ENCODE measurements at regions not wholly inside any gene's neighbourhood (a gene's known extent, or its start where the extent isn't known, plus 50 kb on each side); places are given as distances from the start of the nearest gene placed in this dataset.
"Not testable (repeated sequence)": the region's sequence is repeated elsewhere in the genome, so short reads cannot be mapped to it uniquely, and the experiment has no call there.

DNA sequence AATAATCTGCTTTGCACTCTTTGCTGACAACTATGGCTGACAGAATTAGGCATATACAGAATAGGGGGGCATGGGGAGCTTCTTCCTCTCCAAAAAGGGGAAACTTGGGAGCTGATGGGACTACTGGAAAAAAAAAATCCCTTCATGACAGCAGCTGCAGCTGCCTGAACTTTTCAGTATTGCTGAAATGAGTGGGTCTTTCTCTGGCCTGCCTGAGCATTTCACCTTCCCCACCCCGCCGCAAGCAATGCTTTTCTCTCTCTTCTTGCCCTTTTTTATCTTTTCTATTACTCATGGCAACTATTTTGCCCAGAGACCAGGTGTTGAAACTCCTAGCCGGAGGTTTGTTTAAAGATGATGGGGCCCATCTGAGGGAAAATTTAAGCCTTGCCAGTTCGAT, 244.9 kb downstream of the SEMA3D start:
- CTCF ChIA-PET, result no interaction called here
- intact Hi-C loops (cut with DNase I, micrococcal nuclease), result no loop called here
- Mint-ChIP-seq H3K27me3 (no peaks in the 10 kb centered on the region), H3K4me3 (no peak overlapping the region), H3K9me3 (ENCODE audit: low read depth) (no peaks in the 10 kb centered on the region), H3K4me1 (no peaks in the 10 kb centered on the region), H3K36me3 (ENCODE audit: low read depth) (no peaks in the 10 kb centered on the region), H3K27ac (no peak overlapping the region)
- ATAC-seq (no peak), DNase-seq (no peak)
- POLR2A ChIA-PET, result no interaction called here

DNA sequence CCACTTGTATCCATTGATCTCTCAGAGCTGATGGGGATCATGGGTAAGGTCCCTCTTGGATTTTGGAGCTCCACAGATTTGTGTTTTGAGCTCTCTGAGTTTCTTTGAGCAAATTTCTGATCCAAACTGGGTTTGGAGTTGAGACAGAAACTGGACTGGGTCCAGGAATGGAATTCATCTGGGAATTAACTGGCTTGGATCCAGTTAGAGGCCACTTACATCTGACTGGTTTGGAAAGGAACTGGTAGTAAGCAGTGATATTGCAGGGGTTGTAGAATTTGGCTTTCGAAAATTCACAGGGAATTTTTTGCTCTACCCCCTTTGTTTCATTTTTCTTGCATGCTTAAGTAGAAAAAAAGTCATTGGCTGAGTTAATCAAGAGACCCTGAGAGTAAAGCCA, 245.6 kb downstream of the SEMA3D start:
- H3K4me3 Mint-ChIP-seq, result no peak overlapping the region
- no peaks in the 10 kb centered on the region for H3K36me3 Mint-ChIP-seq (ENCODE audit: low read depth)
- no peaks in the 10 kb centered on the region for H3K4me1 Mint-ChIP-seq
- H3K27ac Mint-ChIP-seq, result no peak overlapping the region
- ATAC-seq, result no peak
- H3K9me3 Mint-ChIP-seq (ENCODE audit: low read depth), result no peaks in the 10 kb centered on the region
- intact Hi-C loops (cut with DNase I, micrococcal nuclease), result no loop called here
- POLR2A ChIA-PET, result interaction anchor here (0.5 to 0.6 kb wide), 2 partner anchors 489 to 1133 kb away, joined by 3 to 4 read pairs; no protein-coding TSS in a partner anchor
- CTCF ChIA-PET, result no interaction called here
- no peaks in the 10 kb centered on the region for H3K27me3 Mint-ChIP-seq
- no peak for DNase-seq

DNA sequence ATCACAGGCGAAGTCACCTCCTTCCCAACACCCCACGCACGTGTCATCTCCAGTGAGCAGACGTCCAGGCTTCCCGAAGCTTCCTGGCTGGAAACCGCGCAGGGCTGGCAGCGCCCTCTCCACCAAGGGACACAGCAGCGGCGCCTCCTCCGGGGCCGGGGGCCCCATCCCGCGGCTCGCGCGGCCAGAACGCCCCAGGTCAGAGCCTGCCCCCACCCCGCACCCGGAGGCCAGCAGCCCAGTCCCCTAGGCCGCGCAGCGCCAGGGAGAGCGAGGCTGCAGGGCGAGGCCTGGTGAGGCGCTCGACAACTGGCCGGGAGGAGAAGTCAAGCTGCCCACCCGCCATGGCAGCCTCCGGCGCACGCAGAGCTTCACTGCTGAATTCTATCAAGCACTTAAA, 247.0 kb downstream of the SEMA3D start:
- no peaks in the 10 kb centered on the region for H3K9me3 Mint-ChIP-seq (ENCODE audit: low read depth)
- CTCF ChIA-PET, result no interaction called here
- H3K36me3 Mint-ChIP-seq (ENCODE audit: low read depth), result no peaks in the 10 kb centered on the region
- ATAC-seq (no peak), DNase-seq (no peak)
- no peaks in the 10 kb centered on the region for H3K4me1 Mint-ChIP-seq
- H3K27ac Mint-ChIP-seq, result no peak overlapping the region
- no peak overlapping the region for H3K4me3 Mint-ChIP-seq
- no peaks in the 10 kb centered on the region for H3K27me3 Mint-ChIP-seq
- POLR2A ChIA-PET, result no interaction called here
- intact Hi-C loops (cut with DNase I, micrococcal nuclease), result loop anchor here in 1 of 2 experiments (10.0 kb wide), 1 partner anchor 55 kb away; no protein-coding TSS in a partner anchor

- DNase-seq (no peak), ATAC-seq (no peak)
- CTCF ChIA-PET, result no interaction called here
- no peak overlapping the region for H3K27ac Mint-ChIP-seq
- H3K36me3 Mint-ChIP-seq (ENCODE audit: low read depth), result no peaks in the 10 kb centered on the region
- no peaks in the 10 kb centered on the region for H3K27me3 Mint-ChIP-seq
- no peaks in the 10 kb centered on the region for H3K9me3 Mint-ChIP-seq (ENCODE audit: low read depth)
- POLR2A ChIA-PET, result no interaction called here
- no peaks in the 10 kb centered on the region for H3K4me1 Mint-ChIP-seq
- H3K4me3 Mint-ChIP-seq, result no peak overlapping the region
- intact Hi-C loops (cut with DNase I, micrococcal nuclease), result loop anchor here in 1 of 2 experiments (10.0 kb wide), 1 partner anchor 55 kb away; no protein-coding TSS in a partner anchor
Observed at GRCh38 chr7:84939442-84939841, 247.4 kb downstream of the SEMA3D start.

- H3K27ac Mint-ChIP-seq, result no peak overlapping the region
- no peak for ATAC-seq
Observed at GRCh38 chr7:84924353-84924752, 262.5 kb downstream of the SEMA3D start.

DNA sequence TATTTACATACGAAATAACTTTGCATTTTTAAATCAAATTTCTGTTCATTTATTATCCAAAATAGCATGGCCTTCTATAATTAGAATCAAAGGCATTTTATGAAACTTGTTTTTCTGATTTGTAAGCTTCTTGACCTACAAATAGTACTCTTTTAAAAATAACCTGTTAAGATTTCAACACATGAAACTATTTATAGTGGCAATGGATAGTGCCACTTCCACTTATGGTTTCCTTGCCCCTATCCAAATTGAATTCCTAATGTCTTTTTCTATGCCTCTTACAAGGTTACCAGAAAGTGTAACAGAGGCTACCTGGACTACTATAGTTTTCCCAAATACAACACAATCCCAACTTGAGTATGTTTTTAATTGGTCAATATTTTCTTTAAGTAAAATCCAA, 263.5 kb downstream of the SEMA3D start:
- intact Hi-C loops (cut with DNase I, micrococcal nuclease), result no loop called here
- H3K9me3 Mint-ChIP-seq (ENCODE audit: low read depth), result peaks cover 7% of the 10 kb centered on the region
- ATAC-seq (no peak), DNase-seq (no peak)
- ChIA-PET POLR2A (no interaction called here), CTCF (no interaction called here)
- H3K27me3 Mint-ChIP-seq, result no peaks in the 10 kb centered on the region
- H3K36me3 Mint-ChIP-seq (ENCODE audit: low read depth), result no peaks in the 10 kb centered on the region
- no peak overlapping the region for H3K27ac Mint-ChIP-seq
- H3K4me1 Mint-ChIP-seq, result no peaks in the 10 kb centered on the region
- H3K4me3 Mint-ChIP-seq, result no peak overlapping the region

More at GRCh38 chr7:84924353-84924752, 262.5 kb downstream of the SEMA3D start:
- peaks cover 5% of the 10 kb centered on the region for H3K9me3 Mint-ChIP-seq (ENCODE audit: low read depth)
- CTCF ChIA-PET, result no interaction called here
- intact Hi-C loops (cut with DNase I, micrococcal nuclease), result no loop called here
- no peaks in the 10 kb centered on the region for H3K4me1 Mint-ChIP-seq
- no peaks in the 10 kb centered on the region for H3K27me3 Mint-ChIP-seq
- POLR2A ChIA-PET, result no interaction called here
- no peak overlapping the region for H3K4me3 Mint-ChIP-seq
- no peak for DNase-seq
- no peaks in the 10 kb centered on the region for H3K36me3 Mint-ChIP-seq (ENCODE audit: low read depth)

GRCh38 chr7:84921154-84921553, 265.7 kb downstream of the SEMA3D start:
- ATAC-seq (no peak), DNase-seq (no peak)
- no peaks in the 10 kb centered on the region for H3K4me1 Mint-ChIP-seq
- H3K9me3 Mint-ChIP-seq (ENCODE audit: low read depth), result peaks cover 7% of the 10 kb centered on the region
- ChIA-PET CTCF (no interaction called here), POLR2A (no interaction called here)
- no peaks in the 10 kb centered on the region for H3K27me3 Mint-ChIP-seq
- intact Hi-C loops (cut with DNase I, micrococcal nuclease), result no loop called here
- H3K4me3 Mint-ChIP-seq, result no peak overlapping the region
- H3K27ac Mint-ChIP-seq, result no peak overlapping the region
- H3K36me3 Mint-ChIP-seq (ENCODE audit: low read depth), result no peaks in the 10 kb centered on the region

GRCh38 chr7:84916973-84917372, 269.9 kb downstream of the SEMA3D start:
- intact Hi-C loops (cut with DNase I, micrococcal nuclease); ATAC-seq; POLR2A ChIA-PET; CTCF ChIA-PET; H3K27me3 Mint-ChIP-seq; H3K27ac Mint-ChIP-seq; H3K36me3 Mint-ChIP-seq (ENCODE audit: low read depth); H3K9me3 Mint-ChIP-seq (ENCODE audit: low read depth); DNase-seq; H3K4me1 Mint-ChIP-seq; H3K4me3 Mint-ChIP-seq: not testable (repeated sequence)

GRCh38 chr7:84916161-84916560, 270.7 kb downstream of the SEMA3D start:
- POLR2A ChIA-PET, result no interaction called here
- H3K9me3 Mint-ChIP-seq (ENCODE audit: low read depth), result peaks cover 7% of the 10 kb centered on the region
- no peaks in the 10 kb centered on the region for H3K27me3 Mint-ChIP-seq
- H3K4me1 Mint-ChIP-seq, result no peaks in the 10 kb centered on the region
- H3K4me3 Mint-ChIP-seq, result no peak overlapping the region
- H3K27ac Mint-ChIP-seq, result no peak overlapping the region
- H3K36me3 Mint-ChIP-seq (ENCODE audit: low read depth), result no peaks in the 10 kb centered on the region
- DNase-seq (no peak), ATAC-seq (no peak)
- intact Hi-C loops (cut with DNase I, micrococcal nuclease), result no loop called here
- CTCF ChIA-PET, result no interaction called here

GRCh38 chr7:84914598-84914997, 272.3 kb downstream of the SEMA3D start:
- intact Hi-C loops (cut with DNase I, micrococcal nuclease), result no loop called here
- Mint-ChIP-seq H3K9me3 (ENCODE audit: low read depth) (peaks cover 2% of the 10 kb centered on the region), H3K36me3 (ENCODE audit: low read depth) (no peaks in the 10 kb centered on the region), H3K27me3 (no peaks in the 10 kb centered on the region), H3K4me3 (no peak overlapping the region), H3K4me1 (no peaks in the 10 kb centered on the region), H3K27ac (no peak overlapping the region)
- ChIA-PET POLR2A (no interaction called here), CTCF (no interaction called here)
- ATAC-seq (no peak), DNase-seq (no peak)

DNA sequence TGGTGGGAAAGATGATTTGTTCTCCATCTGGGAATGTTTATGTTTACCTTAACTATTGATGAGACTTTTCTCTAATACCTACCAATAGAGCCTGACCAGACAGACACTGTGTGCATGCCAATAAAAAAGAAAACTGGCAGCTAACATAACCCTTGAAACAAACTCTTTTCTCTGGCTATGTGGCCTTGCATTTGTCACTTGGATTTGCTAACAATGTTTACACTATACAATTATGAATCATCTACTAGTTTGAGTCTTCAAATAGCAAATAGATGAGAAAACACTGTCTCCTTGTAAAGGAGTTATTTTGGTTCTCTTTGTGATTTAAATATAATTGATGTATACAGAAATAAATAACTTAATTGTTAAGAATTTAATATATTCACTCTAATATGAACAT, 273.1 kb downstream of the SEMA3D start:
- ATAC-seq (no peak), DNase-seq (no peak)
- no peaks in the 10 kb centered on the region for H3K27me3 Mint-ChIP-seq
- CTCF ChIA-PET, result no interaction called here
- POLR2A ChIA-PET, result no interaction called here
- no peaks in the 10 kb centered on the region for H3K36me3 Mint-ChIP-seq (ENCODE audit: low read depth)
- no peak overlapping the region for H3K4me3 Mint-ChIP-seq
- intact Hi-C loops (cut with DNase I, micrococcal nuclease), result no loop called here
- H3K27ac Mint-ChIP-seq, result no peak overlapping the region
- H3K4me1 Mint-ChIP-seq, result no peaks in the 10 kb centered on the region
- no peaks in the 10 kb centered on the region for H3K9me3 Mint-ChIP-seq (ENCODE audit: low read depth)

GRCh38 chr7:84912993-84913635, 273.7 kb downstream of the SEMA3D start:
- Mint-ChIP-seq H3K36me3 (ENCODE audit: low read depth) (no peaks in the 10 kb centered on the region), H3K4me1 (no peaks in the 10 kb centered on the region), H3K27ac (no peak overlapping the region), H3K27me3 (no peaks in the 10 kb centered on the region), H3K9me3 (ENCODE audit: low read depth) (no peaks in the 10 kb centered on the region), H3K4me3 (no peak overlapping the region)
- POLR2A ChIA-PET, result no interaction called here
- CTCF ChIA-PET, result no interaction called here
- DNase-seq, result no peak
- ATAC-seq, result no peak
- intact Hi-C loops (cut with DNase I, micrococcal nuclease), result no loop called here

GRCh38 chr7:84912537-84912936, 274.3 kb downstream of the SEMA3D start:
- Mint-ChIP-seq H3K36me3 (ENCODE audit: low read depth) (no peaks in the 10 kb centered on the region), H3K4me1 (no peaks in the 10 kb centered on the region), H3K27me3 (no peaks in the 10 kb centered on the region), H3K4me3 (no peak overlapping the region), H3K9me3 (ENCODE audit: low read depth) (no peaks in the 10 kb centered on the region), H3K27ac (no peak overlapping the region)
- CTCF ChIA-PET, result no interaction called here
- no peak for DNase-seq
- no peak for ATAC-seq
- POLR2A ChIA-PET, result no interaction called here
- intact Hi-C loops (cut with DNase I, micrococcal nuclease), result no loop called here
